Cardiac muscle cell (in vitro differentiated cells and primary cell): ENCODE measurements at regions not wholly inside any gene's neighbourhood (a gene's known extent, or its start where the extent isn't known, plus 50 kb on each side); places are given as distances from the start of the nearest gene placed in this dataset.

Source experiments
- DNase-seq, 2 donors: peaks; one replicate each; pipeline versions ENCODE4 v3.0.0 to v3.0.0-alpha.2; 2010 to 2017; ENCODE audit warnings: low read depth in 1 of 2, low spot score in 1 of 2
- H3K27ac ChIP-seq: fragments of 200-600 bp; sonication (generic); 2 replicates; pipeline ENCODE4 v1.5.1; 2016
- H3K27me3 ChIP-seq: fragments of 200-600 bp; sonication (generic); 2 replicates; pipeline ENCODE4 v1.6.0; 2016; ENCODE audit warnings: control low read depth
- H3K36me3 ChIP-seq: fragments of 200-600 bp; sonication (generic); 2 replicates; pipeline ENCODE4 v1.5.1; 2016; ENCODE audit warnings: control low read depth
- H3K4me1 ChIP-seq: fragments of 200-600 bp; sonication (generic); 2 replicates; pipeline ENCODE4 v1.8.1; 2017; ENCODE audit warnings: low read depth, mild to moderate bottlenecking, mixed run types
- H3K4me3 ChIP-seq: fragments of 200-600 bp; sonication (generic); 2 replicates; pipeline ENCODE4 v1.5.1; 2016; ENCODE audit warnings: mild to moderate bottlenecking
- H3K9me3 ChIP-seq: fragments of 200-600 bp; sonication (generic); 2 replicates; pipeline ENCODE4 v1.5.1; 2017; ENCODE audit warnings: low read depth, mild to moderate bottlenecking, control low read depth
- CTCF ChIP-seq: IDR thresholded peaks from 2 replicates; pipeline ENCODE4 v1.5.1; 2012; ENCODE audit warnings: low read depth, mild to moderate bottlenecking, low read length

GRCh38 chr3:54064486-54064885 lies 57.9 kb upstream of the CACNA2D3 start:
- no peak for TF ChIP-seq CTCF
- Histone ChIP-seq H3K4me1 (no peaks in the 10 kb centered on the region), H3K9me3 (no peaks in the 10 kb centered on the region), H3K36me3 (no peaks in the 10 kb centered on the region), H3K27ac (no peak overlapping the region), H3K27me3 (no peaks in the 10 kb centered on the region), H3K4me3 (no peak overlapping the region)
- DNase-seq, result no peak

- H3K27ac ChIP-seq, result no peak overlapping the region
- DNase-seq, result no peak
- H3K27me3 ChIP-seq, result no peaks in the 10 kb centered on the region
- no peaks in the 10 kb centered on the region for H3K9me3 ChIP-seq
- no peak overlapping the region for H3K4me3 ChIP-seq
- H3K36me3 ChIP-seq, result no peaks in the 10 kb centered on the region
- no peak for TF ChIP-seq CTCF
- H3K4me1 ChIP-seq, result no peaks in the 10 kb centered on the region
Observed at GRCh38 chr3:54062546-54062945, 59.8 kb upstream of the CACNA2D3 start.

- H3K27me3 ChIP-seq, result no peaks in the 10 kb centered on the region
- no peak overlapping the region for H3K4me3 ChIP-seq
- no peaks in the 10 kb centered on the region for H3K4me1 ChIP-seq
- H3K9me3 ChIP-seq, result no peaks in the 10 kb centered on the region
- no peak overlapping the region for H3K27ac ChIP-seq
- no peaks in the 10 kb centered on the region for H3K36me3 ChIP-seq
- no peak for TF ChIP-seq CTCF
- no peak for DNase-seq
Observed at GRCh38 chr3:54056521-54056920, 65.8 kb upstream of the CACNA2D3 start.

- Histone ChIP-seq H3K4me3 (no peak overlapping the region), H3K27me3 (no peaks in the 10 kb centered on the region), H3K4me1 (no peaks in the 10 kb centered on the region), H3K9me3 (no peaks in the 10 kb centered on the region), H3K36me3 (no peaks in the 10 kb centered on the region), H3K27ac (no peak overlapping the region)
- DNase-seq, result no peak
- TF ChIP-seq CTCF, result no peak
Observed at GRCh38 chr3:54053882-54054281, 68.5 kb upstream of the CACNA2D3 start.

GRCh38 chr3:54053211-54053610 lies 69.1 kb upstream of the CACNA2D3 start:
- Histone ChIP-seq H3K9me3 (no peaks in the 10 kb centered on the region), H3K27me3 (no peaks in the 10 kb centered on the region), H3K4me3 (no peak overlapping the region), H3K27ac (no peak overlapping the region), H3K36me3 (no peaks in the 10 kb centered on the region), H3K4me1 (no peaks in the 10 kb centered on the region)
- no peak for TF ChIP-seq CTCF
- DNase-seq, result peak in 1 of 2 donors; percentile 33

GRCh38 chr3:54047568-54047967 lies 74.8 kb upstream of the CACNA2D3 start:
- Histone ChIP-seq H3K27ac (no peak overlapping the region), H3K4me3 (no peak overlapping the region), H3K9me3 (no peaks in the 10 kb centered on the region), H3K4me1 (no peaks in the 10 kb centered on the region), H3K27me3 (no peaks in the 10 kb centered on the region), H3K36me3 (no peaks in the 10 kb centered on the region)
- DNase-seq, result peak in 1 of 2 donors; percentile 54
- TF ChIP-seq CTCF, result no peak
